Tibial nerve (tissue), 3 donors: ENCODE measurements at regions not wholly inside any gene's neighbourhood (a gene's known extent, or its start where the extent isn't known, plus 50 kb on each side); places are given as distances from the start of the nearest gene placed in this dataset.
"Not testable (repeated sequence)": the region's sequence is repeated elsewhere in the genome, so short reads cannot be mapped to it uniquely, and the experiment has no call there.

Experiments
- POLR2A ChIP-seq, 2 donors: fragments of 450-650 bp; IDR thresholded peaks; one replicate each; pipeline ENCODE4 v1.6.1; 2017; ENCODE audit warnings: antibody characterized with exemption in 2 of 2, mild to moderate bottlenecking in 2 of 2, moderate library complexity in 2 of 2
- TF ChIP-seq, protein P1 (sequence below), 5 experiments: fragments of 200-600 bp in 3 of 5; fragments of 450-650 bp in 2 of 5; sonication (generic) in 3 of 5; IDR thresholded peaks; one replicate each; pipeline ENCODE4 v1.5.1; 2016 to 2019; ENCODE audit warnings: antibody characterized with exemption in 5 of 5, mild to moderate bottlenecking in 3 of 5, moderate library complexity in 2 of 5

DNA sequence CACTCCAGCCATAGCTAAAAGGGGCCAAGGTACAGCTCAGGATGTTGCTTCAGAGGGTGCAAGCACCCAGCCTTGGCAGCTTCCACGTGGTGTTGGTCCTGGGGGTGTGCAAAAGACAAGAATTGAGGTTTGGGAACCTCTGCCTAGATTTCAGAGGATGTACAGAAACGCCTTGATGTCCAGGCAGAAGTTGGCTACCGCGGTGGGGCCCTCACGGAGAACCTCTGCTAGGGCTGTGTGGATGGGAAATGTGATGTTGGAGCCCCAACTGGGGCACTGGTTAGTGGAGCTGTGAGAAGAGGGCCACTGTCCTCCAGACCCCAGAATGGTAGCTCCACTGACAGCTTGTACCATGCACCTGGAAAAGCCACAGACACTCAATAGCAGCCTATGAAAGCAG is 380.6 kb downstream of the IL20RB start:
- not testable (repeated sequence) for TF ChIP-seq POLR2A (IDR thresholded peaks at IDR 0.05)
- TF ChIP-seq, protein P1, sequence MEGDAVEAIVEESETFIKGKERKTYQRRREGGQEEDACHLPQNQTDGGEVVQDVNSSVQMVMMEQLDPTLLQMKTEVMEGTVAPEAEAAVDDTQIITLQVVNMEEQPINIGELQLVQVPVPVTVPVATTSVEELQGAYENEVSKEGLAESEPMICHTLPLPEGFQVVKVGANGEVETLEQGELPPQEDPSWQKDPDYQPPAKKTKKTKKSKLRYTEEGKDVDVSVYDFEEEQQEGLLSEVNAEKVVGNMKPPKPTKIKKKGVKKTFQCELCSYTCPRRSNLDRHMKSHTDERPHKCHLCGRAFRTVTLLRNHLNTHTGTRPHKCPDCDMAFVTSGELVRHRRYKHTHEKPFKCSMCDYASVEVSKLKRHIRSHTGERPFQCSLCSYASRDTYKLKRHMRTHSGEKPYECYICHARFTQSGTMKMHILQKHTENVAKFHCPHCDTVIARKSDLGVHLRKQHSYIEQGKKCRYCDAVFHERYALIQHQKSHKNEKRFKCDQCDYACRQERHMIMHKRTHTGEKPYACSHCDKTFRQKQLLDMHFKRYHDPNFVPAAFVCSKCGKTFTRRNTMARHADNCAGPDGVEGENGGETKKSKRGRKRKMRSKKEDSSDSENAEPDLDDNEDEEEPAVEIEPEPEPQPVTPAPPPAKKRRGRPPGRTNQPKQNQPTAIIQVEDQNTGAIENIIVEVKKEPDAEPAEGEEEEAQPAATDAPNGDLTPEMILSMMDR (IDR thresholded peaks at IDR 0.05): not testable (repeated sequence)
